Anterior cingulate cortex (tissue), 58 donors: ENCODE measurements at regions not wholly inside any gene's neighbourhood (a gene's known extent, or its start where the extent isn't known, plus 50 kb on each side); places are given as distances from the start of the nearest gene placed in this dataset.
"Not testable (repeated sequence)": the region's sequence is repeated elsewhere in the genome, so short reads cannot be mapped to it uniquely, and the experiment has no call there.

Experiments
- DNase-seq, 58 donors: peaks; one replicate each; lab custom pipeline; 2025; lab: John Stamatoyannopoulos, UW

- DNase-seq, result not testable (repeated sequence)
Measured at GRCh38 chr1:104288322-104288721, 538.6 kb downstream of the AMY1C start.

DNA sequence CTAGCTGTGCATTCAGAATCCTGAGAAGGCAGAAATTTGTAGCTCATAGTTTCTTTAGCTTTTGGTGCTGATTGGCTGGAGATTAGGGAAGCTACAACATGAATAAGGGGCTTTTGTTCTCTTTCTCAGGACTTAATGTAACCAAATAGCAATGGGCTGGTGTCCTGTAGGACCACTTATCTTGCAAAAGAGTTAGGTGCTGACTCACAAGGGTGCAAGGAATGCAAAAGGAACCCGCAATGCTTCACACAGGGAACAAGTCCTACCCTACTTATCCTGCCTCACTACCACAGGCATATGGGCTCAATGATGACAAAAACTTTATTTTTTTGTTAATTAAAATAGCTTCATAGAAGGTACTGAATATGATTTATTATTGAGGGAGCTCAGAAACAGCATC is 541.5 kb downstream of the AMY1C start:
- DNase-seq, result no peak

DNA sequence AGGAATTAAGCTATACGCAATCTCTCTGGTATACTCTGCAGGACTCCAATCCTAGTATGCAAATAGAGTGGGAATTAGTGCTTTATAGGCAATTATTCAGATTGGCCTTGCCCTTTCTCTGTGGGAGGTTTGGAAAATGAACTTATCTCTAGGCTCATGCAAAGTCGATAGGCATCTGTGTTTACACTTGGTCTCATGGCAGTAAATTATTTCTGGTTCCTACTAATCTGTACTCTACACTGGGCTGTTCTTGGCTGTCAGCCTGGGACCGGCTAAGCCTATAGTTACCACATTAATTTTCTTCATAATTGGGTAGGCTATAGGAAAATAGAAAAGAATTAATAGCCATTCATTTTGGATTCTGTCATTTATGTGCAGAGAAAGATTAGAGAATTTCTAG is 544.6 kb downstream of the AMY1C start:
- no peak for DNase-seq

DNA sequence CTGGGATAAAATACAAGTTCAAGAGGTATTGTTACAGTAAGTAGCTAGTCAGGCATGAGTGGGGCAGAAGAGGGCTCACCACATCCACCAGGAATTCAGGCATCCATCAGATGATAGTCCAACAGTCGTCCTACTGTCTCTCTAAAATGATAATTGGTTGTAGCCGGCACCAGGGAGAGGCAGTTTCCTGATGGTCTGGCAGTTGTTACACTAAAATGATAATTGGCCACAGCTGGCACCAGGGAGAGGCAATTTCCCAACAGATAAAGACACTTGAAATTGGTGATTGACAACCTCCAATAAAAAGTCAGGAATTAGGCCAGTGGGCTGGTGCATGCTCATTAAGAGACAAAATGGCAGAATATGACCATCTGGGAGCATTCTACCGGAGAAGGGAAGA is 545.8 kb downstream of the AMY1C start:
- DNase-seq, result no peak

- DNase-seq, result no peak
Measured at GRCh38 chr1:104309673-104310072, 560.0 kb downstream of the AMY1C start.

DNA sequence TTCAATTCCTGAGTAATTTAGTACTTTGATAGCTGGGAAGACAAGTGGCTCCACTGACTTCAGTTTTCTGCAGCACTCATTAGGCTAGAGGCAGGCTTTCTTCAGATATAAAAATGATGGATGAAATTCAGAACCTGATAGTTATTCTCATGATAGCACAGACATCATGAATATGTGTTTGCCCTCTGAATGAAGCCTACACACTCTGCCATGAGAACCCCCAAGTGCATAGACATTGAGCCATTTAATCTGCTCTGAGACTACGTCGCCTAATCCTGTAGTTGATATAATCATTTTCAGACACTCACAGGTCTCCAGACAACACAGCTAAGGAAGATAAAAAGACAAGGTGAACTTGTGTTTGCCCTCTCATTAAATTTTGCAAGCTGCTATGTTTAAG is 566.1 kb downstream of the AMY1C start:
- DNase-seq, result no peak

DNA sequence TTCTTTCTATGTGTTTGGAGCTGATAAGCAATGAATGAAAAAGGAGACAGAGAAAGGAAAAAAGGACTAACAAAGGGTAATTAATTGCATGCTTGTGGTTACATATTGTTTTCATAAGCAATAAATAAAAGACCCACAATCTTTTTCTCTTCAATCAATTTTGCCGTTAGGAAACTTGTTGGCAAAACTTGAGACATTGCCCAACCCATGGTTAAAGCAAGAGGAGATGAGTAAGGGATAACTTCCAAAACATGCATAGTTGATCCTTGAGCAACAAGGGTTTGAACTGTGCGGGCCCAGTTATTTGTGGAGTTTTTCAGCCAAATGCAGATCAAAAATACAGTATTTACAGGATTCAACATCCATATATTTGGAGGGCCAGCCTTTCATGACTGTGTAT is 572.4 kb downstream of the AMY1C start:
- DNase-seq, result no peak

GRCh38 chr1:104329278-104329677 is 579.6 kb downstream of the AMY1C start:
- no peak for DNase-seq

DNA sequence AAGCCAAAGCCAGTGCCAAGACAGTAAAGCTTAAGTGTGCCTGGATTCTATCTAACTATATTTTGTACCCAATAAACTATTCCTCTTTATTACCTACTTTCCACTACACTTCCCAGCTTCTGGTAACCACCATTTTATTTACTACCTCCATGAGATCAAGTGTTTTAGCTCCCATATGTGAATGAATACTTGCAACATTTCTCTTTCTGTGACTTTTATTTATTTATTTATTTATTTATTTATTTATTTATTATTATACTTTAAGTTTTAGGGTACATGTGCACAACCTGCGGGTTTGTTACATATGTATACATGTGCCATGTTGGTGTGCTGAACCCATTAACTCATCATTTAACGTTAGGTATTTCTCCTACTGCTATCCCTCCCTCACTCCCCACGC is 582.1 kb downstream of the AMY1C start:
- no peak for DNase-seq

GRCh38 chr1:104337927-104338326 is 588.2 kb downstream of the AMY1C start:
- DNase-seq, result not testable (repeated sequence)

GRCh38 chr1:104341944-104342343 is 592.2 kb downstream of the AMY1C start:
- DNase-seq, result no peak

DNA sequence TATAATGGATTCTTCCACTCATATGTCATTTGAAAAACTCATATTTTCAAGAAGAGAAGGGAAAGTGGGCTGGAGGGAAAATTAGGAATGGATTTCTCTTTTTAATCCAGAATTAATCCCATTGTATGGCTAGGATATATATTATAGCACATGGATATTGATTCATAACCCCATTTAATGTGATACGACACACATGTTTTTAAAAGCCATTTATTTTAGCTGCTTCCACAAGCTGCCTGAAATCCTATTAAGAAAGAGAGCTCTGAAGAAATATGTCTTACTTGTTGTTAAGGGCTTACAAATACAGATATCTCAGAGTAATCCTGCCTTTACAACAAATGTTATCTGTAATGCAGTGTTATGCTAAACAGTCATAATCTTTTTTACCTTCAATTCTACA is 598.6 kb downstream of the AMY1C start:
- DNase-seq, result no peak

- DNase-seq, result no peak
Measured at GRCh38 chr1:104353580-104353979, 603.9 kb downstream of the AMY1C start.

DNA sequence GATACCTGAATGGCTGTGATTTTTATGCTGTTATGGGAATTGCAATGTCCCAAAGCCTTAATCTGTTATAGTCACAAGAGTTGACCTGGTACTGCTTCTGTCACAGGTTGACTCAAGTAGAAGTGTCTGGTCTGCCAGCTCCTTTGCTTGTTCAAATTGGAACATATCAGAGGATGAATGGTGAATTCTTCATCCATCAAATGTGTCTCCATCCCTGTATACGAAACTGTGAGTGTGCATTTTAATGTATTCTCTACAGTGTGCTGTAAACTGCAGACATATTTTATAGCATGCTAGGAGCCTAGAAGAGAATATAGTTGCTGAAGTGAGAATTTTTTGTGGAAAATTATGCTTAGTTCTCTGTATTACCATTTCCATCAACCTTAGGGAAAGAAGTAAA is 608.4 kb downstream of the AMY1C start:
- DNase-seq, result no peak

DNA sequence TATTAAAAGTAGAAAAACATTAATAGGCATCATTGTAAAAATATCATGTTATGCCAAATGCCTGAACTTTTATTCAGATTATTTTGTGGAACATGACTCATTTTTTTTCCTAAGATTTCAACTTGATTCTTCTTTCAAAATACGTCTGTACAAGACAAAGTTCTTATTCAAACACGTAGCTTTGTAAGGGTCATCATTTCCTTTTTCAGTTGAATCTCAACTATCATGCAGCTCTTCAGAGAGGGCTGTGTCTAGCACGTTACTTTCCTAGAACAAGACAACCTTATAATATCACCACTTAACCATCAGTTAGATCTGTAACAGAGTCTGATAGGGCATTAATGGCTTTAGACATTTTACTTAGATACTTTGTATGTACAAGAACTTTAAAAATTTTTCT is 608.9 kb downstream of the AMY1C start:
- DNase-seq, result no peak

DNA sequence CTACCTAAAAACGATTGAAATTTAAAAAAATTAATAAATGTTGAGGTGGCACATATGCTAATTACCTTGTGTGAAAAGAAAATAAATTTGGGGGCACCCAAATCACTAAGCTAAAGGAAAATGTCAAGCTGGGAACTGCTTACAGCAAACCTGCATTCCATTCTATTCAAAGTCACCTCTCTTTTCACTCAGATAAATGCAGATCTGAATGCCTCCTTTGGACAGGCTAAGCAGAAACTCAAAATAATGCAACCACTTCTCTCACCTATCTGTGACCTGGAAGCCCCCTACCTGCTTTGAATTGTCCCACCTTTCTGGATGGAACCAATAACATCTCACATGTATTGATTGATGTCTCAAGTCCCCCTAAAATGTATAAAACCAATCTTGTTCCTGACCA is 628.7 kb downstream of the AMY1C start:
- no peak for DNase-seq

- DNase-seq, result no peak
Measured at GRCh38 chr1:104380003-104380402, 630.3 kb downstream of the AMY1C start.

- DNase-seq, result no peak
Measured at GRCh38 chr1:104387716-104388508, 638.2 kb downstream of the AMY1C start.

- no peak for DNase-seq
Measured at GRCh38 chr1:104392552-104392951, 642.9 kb downstream of the AMY1C start.

DNA sequence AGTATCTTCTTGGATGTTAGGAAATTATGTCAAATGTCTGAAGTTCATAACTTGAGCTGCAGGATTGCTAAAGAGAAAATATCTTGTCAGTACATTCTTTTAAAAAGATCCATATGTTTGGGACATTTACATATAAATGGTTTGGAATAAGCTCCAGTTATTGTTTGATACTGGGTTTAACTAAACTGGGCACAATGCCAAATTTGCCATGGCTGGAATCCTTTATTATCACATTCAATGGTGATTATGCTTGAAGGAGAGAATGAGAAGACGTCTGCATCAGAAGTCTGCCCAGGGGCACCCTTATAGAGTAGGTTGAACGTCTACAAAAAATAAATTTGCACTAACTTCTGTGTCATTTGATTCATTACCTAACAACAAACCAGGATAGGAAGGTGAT is 652.5 kb downstream of the AMY1C start:
- no peak for DNase-seq

- no peak for DNase-seq
Measured at GRCh38 chr1:104403883-104404282, 654.2 kb downstream of the AMY1C start.

- no peak for DNase-seq
Measured at GRCh38 chr1:104406728-104407127, 657.0 kb downstream of the AMY1C start.

DNA sequence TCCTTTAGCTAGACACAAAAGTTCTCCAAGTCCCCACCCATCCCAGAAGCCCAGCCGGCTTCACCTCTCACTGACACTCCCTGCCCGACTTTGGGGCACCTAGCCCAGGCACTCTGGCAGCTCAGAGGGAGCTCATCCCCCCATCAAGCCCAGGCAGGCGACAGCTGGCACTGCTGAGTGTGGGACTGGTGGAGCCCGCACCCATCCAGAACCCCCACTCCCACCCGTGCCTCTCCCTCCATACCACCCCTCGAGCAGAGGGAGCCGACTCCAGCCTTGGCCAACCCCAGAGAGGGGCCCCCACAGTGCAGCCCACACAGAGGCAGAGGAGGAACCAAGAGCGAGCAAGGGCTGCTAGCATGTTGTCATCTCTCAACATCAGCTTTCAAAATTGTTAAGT is 658.6 kb downstream of the AMY1C start:
- DNase-seq, result no peak
